Sciatic nerve (tissue), 2 donors: ENCODE measurements at regions not wholly inside any gene's neighbourhood (a gene's known extent, or its start where the extent isn't known, plus 50 kb on each side); places are given as distances from the start of the nearest gene placed in this dataset.
A peak's percentile ranks its signal among the peaks of the same experiment; 100 is the strongest.
"Not testable (repeated sequence)": the region's sequence is repeated elsewhere in the genome, so short reads cannot be mapped to it uniquely, and the experiment has no call there.

Experiments used
- ATAC-seq: fragments of 200-7000 bp; cut with Tn5 transposase; one replicate; pipeline ENCODE4 v1.9.1; 2020; ENCODE audit warnings: mild to moderate bottlenecking, moderate library complexity
- DNase-seq: peaks from one replicate; pipeline ENCODE4 v3.0.0-alpha.2; 2020; ENCODE audit warnings: low spot score
- intact Hi-C: fragments of 100-400 bp; cut with DNase I; formaldehyde crosslinking; loops from one replicate; pipeline ENCODE4 v1.14.2; 2022
- donor health status: DM: no; HTN: no; CAD: no.
- donor health status: DM: no; HTN: no; CAD: no.

DNA sequence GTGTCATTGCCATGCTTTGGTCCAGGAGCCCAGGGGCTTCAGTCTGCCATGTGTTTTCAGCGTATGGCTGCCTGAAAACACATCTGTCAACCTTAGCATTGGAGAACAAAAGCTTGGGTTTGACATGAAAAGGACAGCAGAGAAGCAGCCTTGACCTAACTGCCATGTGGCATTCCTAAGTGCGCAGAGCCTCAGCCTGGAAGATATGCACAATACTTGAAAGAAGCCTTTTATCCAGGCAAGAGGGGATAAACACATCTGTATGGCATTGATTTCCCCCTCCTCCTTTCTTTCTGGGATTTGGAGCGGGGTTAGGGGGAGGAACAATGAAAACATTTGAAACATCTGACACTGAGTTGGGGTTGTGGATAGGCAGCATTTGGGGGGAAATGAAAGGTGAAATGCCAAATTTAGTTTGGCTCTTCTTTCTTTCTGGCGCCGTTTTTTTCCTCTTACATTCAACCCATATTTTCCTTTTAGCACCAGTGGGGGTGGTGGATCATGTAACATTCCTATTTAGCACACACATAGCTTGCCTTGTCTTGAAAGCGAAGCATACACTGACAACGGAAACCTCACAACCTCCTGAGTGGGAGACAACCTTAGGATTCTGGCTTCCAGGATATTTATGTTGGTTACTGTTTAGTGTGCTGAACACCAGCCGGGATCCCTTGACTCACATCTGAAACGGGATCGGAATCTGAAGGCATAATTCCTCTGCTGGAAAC lies 177.0 kb downstream of the C12orf75 start:
- ATAC-seq, result peak; percentile 62
- intact Hi-C loops, result no loop called here
- DNase-seq, result no peak

- intact Hi-C loops, result no loop called here
- ATAC-seq, result no peak
These were observed 177.6 kb downstream of the C12orf75 start for GRCh38 chr12:105508096-105508495.

DNA sequence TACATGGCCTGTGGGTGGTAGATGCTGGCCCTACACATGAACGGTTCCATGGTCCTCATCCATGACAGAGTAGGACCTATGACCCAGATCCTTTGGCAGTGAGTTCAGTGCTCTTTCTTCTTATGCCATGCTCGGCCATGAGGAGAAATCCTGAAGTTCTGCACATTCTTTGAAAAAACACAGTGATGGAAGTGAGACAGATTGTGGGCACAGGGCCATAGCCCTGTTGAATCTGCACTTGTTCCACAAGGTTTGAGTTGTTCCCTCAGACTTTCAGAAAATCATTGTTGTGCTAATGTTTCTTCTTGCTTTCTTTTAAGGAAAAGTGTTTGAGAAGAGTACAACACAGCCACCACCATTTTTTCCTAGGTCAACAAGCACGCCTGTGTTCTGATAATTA lies 180.0 kb downstream of the C12orf75 start:
- intact Hi-C loops, result no loop called here
- no peak for ATAC-seq

More at GRCh38 chr12:105508096-105508495, 177.6 kb downstream of the C12orf75 start:
- DNase-seq, result no peak

GRCh38 chr12:105512861-105513260 lies 182.4 kb downstream of the C12orf75 start:
- DNase-seq, intact Hi-C loops, ATAC-seq: not testable (repeated sequence)

More for the DNA sequence above, 180.0 kb downstream of the C12orf75 start:
- no peak for DNase-seq

GRCh38 chr12:105522166-105522825 lies 191.8 kb downstream of the C12orf75 start:
- DNase-seq, result no peak
- intact Hi-C loops, result no loop called here
- ATAC-seq, result no peak

- intact Hi-C loops, result no loop called here
- ATAC-seq (peak; percentile 97), DNase-seq (peak; percentile 74)
These were observed 192.9 kb downstream of the C12orf75 start for GRCh38 chr12:105523164-105524057.

- ATAC-seq (no peak), DNase-seq (no peak)
- intact Hi-C loops, result no loop called here
These were observed 194.5 kb downstream of the C12orf75 start for GRCh38 chr12:105524961-105525360.

DNA sequence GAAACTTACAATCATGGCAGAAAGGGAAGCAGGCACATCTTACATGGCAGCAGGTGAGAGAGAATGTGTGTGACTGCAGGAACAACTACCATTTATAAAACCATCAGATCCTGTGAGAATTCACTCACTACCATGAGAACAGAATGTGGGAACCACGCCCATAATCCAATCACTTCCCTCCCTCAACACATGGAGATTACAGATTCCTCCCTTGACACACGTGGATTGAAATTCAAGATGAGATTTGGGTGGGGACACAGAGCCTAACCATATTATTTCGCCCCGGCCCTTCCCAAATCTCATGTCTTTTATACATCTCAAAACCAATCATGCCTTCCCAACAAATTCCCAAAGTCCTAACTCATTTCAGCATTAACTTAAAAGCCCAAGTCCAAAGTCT lies 203.6 kb downstream of the C12orf75 start:
- no peak for DNase-seq
- intact Hi-C loops, result no loop called here
- ATAC-seq, result no peak

GRCh38 chr12:105535033-105535432 lies 204.5 kb downstream of the C12orf75 start:
- intact Hi-C loops, ATAC-seq, DNase-seq: not testable (repeated sequence)

DNA sequence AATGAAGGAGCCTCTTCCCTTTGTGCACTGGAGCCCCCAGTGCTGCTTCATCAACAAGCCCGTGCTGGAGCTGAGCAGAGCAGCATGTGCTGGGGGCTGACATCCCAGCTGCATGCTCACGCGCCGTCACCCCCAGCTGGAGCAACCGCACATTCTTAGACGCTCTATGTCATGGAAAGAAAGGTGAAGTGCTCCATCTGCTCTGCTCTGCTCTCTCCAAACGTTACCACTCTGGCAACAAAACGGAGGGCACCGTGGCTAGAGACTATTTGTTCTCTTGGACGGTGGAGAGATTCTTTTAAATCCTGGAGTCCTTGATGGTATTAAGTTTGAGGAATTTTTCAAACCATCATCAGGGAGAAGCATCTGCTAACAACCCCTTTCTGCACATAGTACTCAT lies 208.4 kb downstream of the C12orf75 start:
- no peak for DNase-seq
- intact Hi-C loops, result no loop called here
- no peak for ATAC-seq

DNA sequence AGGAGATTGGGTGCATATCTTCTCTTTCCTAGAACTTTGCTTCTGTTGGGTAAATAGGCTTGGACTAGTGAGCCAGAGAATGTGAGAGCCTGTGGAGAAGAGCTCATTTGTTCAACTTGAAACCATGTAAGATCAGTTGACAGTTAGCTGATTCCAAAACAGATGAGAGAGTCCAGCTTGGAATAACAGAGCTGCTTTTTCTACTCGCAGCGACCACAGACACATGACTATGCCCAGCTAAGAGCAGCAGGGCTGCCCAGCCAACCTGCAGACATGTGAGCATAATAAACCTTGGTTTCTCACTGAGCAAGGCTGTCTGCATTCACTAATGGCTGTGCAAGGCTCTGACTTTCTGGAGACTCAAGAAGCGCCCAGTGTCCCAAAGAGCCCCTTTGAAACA lies 209.2 kb downstream of the C12orf75 start:
- ATAC-seq (no peak), DNase-seq (no peak)
- intact Hi-C loops, result no loop called here

GRCh38 chr12:105547786-105548185 lies 217.3 kb downstream of the C12orf75 start:
- ATAC-seq (no peak), DNase-seq (no peak)
- intact Hi-C loops, result no loop called here

- DNase-seq (no peak), ATAC-seq (no peak)
- intact Hi-C loops, result no loop called here
These were observed 218.1 kb downstream of the C12orf75 start for GRCh38 chr12:105548626-105549025.

DNA sequence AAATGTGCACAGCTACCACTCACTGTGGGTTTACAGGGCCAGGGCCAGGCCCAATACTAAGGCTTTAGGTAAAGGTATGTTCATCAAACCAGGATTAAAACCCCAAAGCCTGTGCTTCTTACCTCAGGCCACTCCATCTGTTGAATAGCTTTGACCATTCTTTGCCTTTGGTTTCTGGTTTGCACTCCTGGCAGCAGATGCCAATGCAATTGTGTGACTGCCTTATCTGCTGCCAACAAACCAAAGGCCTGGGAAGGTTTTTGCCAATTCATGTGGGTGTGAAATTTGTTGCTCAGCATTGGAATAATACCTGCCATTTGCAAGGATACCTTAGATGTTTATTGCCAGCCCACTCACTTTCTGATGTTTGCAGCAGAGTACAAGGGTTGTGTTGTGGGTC lies 221.6 kb downstream of the C12orf75 start:
- ATAC-seq (no peak), DNase-seq (no peak)
- intact Hi-C loops, result no loop called here

- ATAC-seq (no peak), DNase-seq (no peak)
- intact Hi-C loops, result no loop called here
These were observed 223.8 kb downstream of the C12orf75 start for GRCh38 chr12:105554223-105554678.

DNA sequence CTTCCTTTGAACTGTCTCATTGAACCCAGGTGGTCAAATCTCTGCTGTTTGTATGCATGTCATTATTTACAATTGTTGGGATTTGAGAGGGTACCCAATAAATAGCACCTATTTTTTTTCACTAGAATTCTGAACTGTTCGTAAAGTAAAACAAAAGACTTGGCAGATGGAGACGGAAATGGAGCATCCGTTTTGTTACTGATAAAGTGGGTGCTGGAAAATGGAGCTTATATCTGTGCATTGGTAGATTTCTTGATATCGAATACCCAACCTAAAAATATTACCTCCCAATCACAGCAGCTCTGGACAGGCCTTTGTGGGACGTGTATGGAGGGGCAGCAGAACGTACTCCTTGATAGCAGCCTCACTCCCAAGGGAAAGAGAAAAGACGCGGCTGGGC lies 224.4 kb downstream of the C12orf75 start:
- no peak for ATAC-seq
- DNase-seq, result no peak
- intact Hi-C loops, result no loop called here

- DNase-seq, result peak; percentile 62
- ATAC-seq, result peak; percentile 75
- intact Hi-C loops, result no loop called here
These were observed 225.2 kb downstream of the C12orf75 start for GRCh38 chr12:105555556-105556295.

DNA sequence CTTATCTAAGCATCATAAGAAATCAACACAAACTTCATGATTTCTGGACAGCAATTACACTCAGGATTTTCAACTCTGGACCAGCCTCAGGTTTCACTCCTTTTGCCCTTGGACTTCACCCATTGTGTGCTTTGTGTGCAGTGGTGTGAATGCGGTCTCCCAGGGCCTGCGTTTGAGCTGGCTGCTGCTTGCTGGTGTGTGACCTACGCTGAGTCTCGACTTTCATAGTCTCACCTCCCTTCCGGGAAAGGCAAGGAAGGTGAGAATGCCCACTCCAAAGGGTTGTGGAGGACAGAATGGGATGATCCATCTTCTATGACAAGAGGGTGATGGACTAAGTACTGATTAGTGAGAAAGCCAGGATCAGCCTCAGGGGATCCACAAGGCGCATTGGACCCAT lies 228.8 kb downstream of the C12orf75 start:
- DNase-seq (no peak), ATAC-seq (no peak)
- intact Hi-C loops, result no loop called here
